ENCODE measurements at regions not wholly inside any gene's neighbourhood (a gene's known extent, or its start where the extent isn't known, plus 50 kb on each side); places are given as distances from the start of the nearest gene placed in this dataset.

- H3K4me3 ChIP-seq (ENCODE audit: low read length): no peak overlapping the region
- no peaks in the 10 kb centered on the region for H4K20me1 ChIP-seq (ENCODE audit: insufficient read depth, low read length)
- no peak overlapping the region for H3K9ac ChIP-seq (ENCODE audit: low read length)
- no peak for TF ChIP-seq EZH2phosphoT487 (IDR thresholded peaks at IDR 0.05; ENCODE audit: low read depth)
- no peak for TF ChIP-seq CTCF (IDR thresholded peaks at IDR 0.05; ENCODE audit: low read depth, low read length)
- no peaks in the 10 kb centered on the region for H3K27me3 ChIP-seq (ENCODE audit: low read depth, low read length)
- no peaks in the 10 kb centered on the region for H3K9me3 ChIP-seq (ENCODE audit: insufficient read depth, low read length)
- H3K4me2 ChIP-seq (ENCODE audit: low read length): no peak overlapping the region
- H3K27ac ChIP-seq (ENCODE audit: low read length): no peak overlapping the region
- no peak overlapping the region for H2AFZ ChIP-seq (ENCODE audit: low read depth, low read length)
- H3K79me2 ChIP-seq (ENCODE audit: low read length): no peaks in the 10 kb centered on the region
- no peaks in the 10 kb centered on the region for H3K36me3 ChIP-seq (replicated peaks; ENCODE audit: low read depth, low read length)
- no peaks in the 10 kb centered on the region for H3K4me1 ChIP-seq (ENCODE audit: low read length)
Measured at GRCh38 chr2:40579247-40579646, 127.4 kb upstream of the SLC8A1 start.

- Histone ChIP-seq H3K4me2 (ENCODE audit: low read length) (no peak overlapping the region), H3K27ac (ENCODE audit: low read length) (no peak overlapping the region), H3K4me3 (ENCODE audit: low read length) (no peak overlapping the region), H3K9me3 (ENCODE audit: insufficient read depth, low read length) (no peaks in the 10 kb centered on the region), H3K79me2 (ENCODE audit: low read length) (no peaks in the 10 kb centered on the region), H3K9ac (ENCODE audit: low read length) (no peak overlapping the region), H3K4me1 (ENCODE audit: low read length) (no peaks in the 10 kb centered on the region), H4K20me1 (ENCODE audit: insufficient read depth, low read length) (no peaks in the 10 kb centered on the region), H3K36me3 (replicated peaks; ENCODE audit: low read depth, low read length) (no peaks in the 10 kb centered on the region), H3K27me3 (ENCODE audit: low read depth, low read length) (no peaks in the 10 kb centered on the region), H2AFZ (ENCODE audit: low read depth, low read length) (no peak overlapping the region)
- TF ChIP-seq EZH2phosphoT487 (IDR thresholded peaks at IDR 0.05; ENCODE audit: low read depth) (no peak), CTCF (IDR thresholded peaks at IDR 0.05; ENCODE audit: low read depth, low read length) (no peak)
Measured at GRCh38 chr2:40584432-40584831, 132.5 kb upstream of the SLC8A1 start.

- no peaks in the 10 kb centered on the region for H3K36me3 ChIP-seq (replicated peaks; ENCODE audit: low read depth, low read length)
- H4K20me1 ChIP-seq (ENCODE audit: insufficient read depth, low read length): no peaks in the 10 kb centered on the region
- no peak overlapping the region for H3K27ac ChIP-seq (ENCODE audit: low read length)
- no peak overlapping the region for H2AFZ ChIP-seq (ENCODE audit: low read depth, low read length)
- H3K79me2 ChIP-seq (ENCODE audit: low read length): no peaks in the 10 kb centered on the region
- H3K9me3 ChIP-seq (ENCODE audit: insufficient read depth, low read length): no peaks in the 10 kb centered on the region
- H3K4me2 ChIP-seq (ENCODE audit: low read length): no peak overlapping the region
- no peaks in the 10 kb centered on the region for H3K27me3 ChIP-seq (ENCODE audit: low read depth, low read length)
- H3K4me3 ChIP-seq (ENCODE audit: low read length): no peak overlapping the region
- H3K4me1 ChIP-seq (ENCODE audit: low read length): no peaks in the 10 kb centered on the region
- TF ChIP-seq CTCF (IDR thresholded peaks at IDR 0.05; ENCODE audit: low read depth, low read length) (no peak), EZH2phosphoT487 (IDR thresholded peaks at IDR 0.05; ENCODE audit: low read depth) (no peak)
- no peak overlapping the region for H3K9ac ChIP-seq (ENCODE audit: low read length)
Measured at GRCh38 chr2:40591774-40592173, 139.9 kb upstream of the SLC8A1 start.

- no peak overlapping the region for H3K4me2 ChIP-seq (ENCODE audit: low read length)
- H3K79me2 ChIP-seq (ENCODE audit: low read length): no peaks in the 10 kb centered on the region
- no peak overlapping the region for H3K9ac ChIP-seq (ENCODE audit: low read length)
- no peaks in the 10 kb centered on the region for H4K20me1 ChIP-seq (ENCODE audit: insufficient read depth, low read length)
- H3K27me3 ChIP-seq (ENCODE audit: low read depth, low read length): no peaks in the 10 kb centered on the region
- no peaks in the 10 kb centered on the region for H3K4me1 ChIP-seq (ENCODE audit: low read length)
- no peak for TF ChIP-seq EZH2phosphoT487 (IDR thresholded peaks at IDR 0.05; ENCODE audit: low read depth)
- TF ChIP-seq CTCF (IDR thresholded peaks at IDR 0.05; ENCODE audit: low read depth, low read length): no peak
- H3K4me3 ChIP-seq (ENCODE audit: low read length): no peak overlapping the region
- H3K9me3 ChIP-seq (ENCODE audit: insufficient read depth, low read length): no peaks in the 10 kb centered on the region
- no peaks in the 10 kb centered on the region for H3K36me3 ChIP-seq (replicated peaks; ENCODE audit: low read depth, low read length)
- H2AFZ ChIP-seq (ENCODE audit: low read depth, low read length): no peak overlapping the region
- H3K27ac ChIP-seq (ENCODE audit: low read length): no peak overlapping the region
Measured at GRCh38 chr2:40592218-40592617, 140.3 kb upstream of the SLC8A1 start.
